HEK293 (cell line): ENCODE measurements at regions not wholly inside any gene's neighbourhood (a gene's known extent, or its start where the extent isn't known, plus 50 kb on each side); places are given as distances from the start of the nearest gene placed in this dataset.

Source experiments
- CTCF ChIP-seq: fragments of 450-650 bp; formaldehyde crosslinking; IDR thresholded peaks from 2 replicates; pipeline ENCODE4 v1.5.1; 2016; ENCODE audit warnings: missing biosample characterization, missing genetic modification characterization
- YY1 ChIP-seq: fragments of 450-650 bp; formaldehyde crosslinking; IDR thresholded peaks from 2 replicates; pipeline ENCODE4 v1.5.1; 2018; ENCODE audit warnings: missing biosample characterization, missing genetic modification characterization
- ZBTB48 ChIP-seq: fragments of 450-650 bp; formaldehyde crosslinking; IDR thresholded peaks from 2 replicates; pipeline ENCODE4 v1.5.1; 2016; ENCODE audit warnings: missing biosample characterization, missing genetic modification characterization
- ZNF155 ChIP-seq: fragments of 450-650 bp; formaldehyde crosslinking; IDR thresholded peaks from 2 replicates; pipeline ENCODE4 v1.5.1; 2016; ENCODE audit warnings: missing biosample characterization, missing genetic modification characterization
- ZNF266 ChIP-seq: fragments of 450-650 bp; formaldehyde crosslinking; IDR thresholded peaks from 2 replicates; pipeline ENCODE4 v1.5.1; 2016; ENCODE audit warnings: missing biosample characterization, missing genetic modification characterization, low read depth
- ZNF274 ChIP-seq, 2 experiments: fragments of 200-500 bp in 1 of 2; fragments of 450-650 bp in 1 of 2; sonication (Bioruptor generic) in 1 of 2; formaldehyde crosslinking in 1 of 2; IDR thresholded peaks; 2 replicates each; pipeline versions ENCODE4 v1.5.1 to v1.6.1; 2014 to 2016; ENCODE audit warnings: borderline replicate concordance in 1 of 2, inconsistent platforms in 1 of 2, low read length in 1 of 2, missing biosample characterization in 1 of 2, missing genetic modification characterization in 1 of 2
- ZNF394 ChIP-seq: fragments of 450-650 bp; formaldehyde crosslinking; IDR thresholded peaks from 2 replicates; pipeline ENCODE4 v1.5.1; 2016; ENCODE audit warnings: missing biosample characterization, missing genetic modification characterization, mild to moderate bottlenecking, moderate library complexity, borderline replicate concordance
- ZNF785 ChIP-seq: fragments of 450-650 bp; formaldehyde crosslinking; IDR thresholded peaks from 2 replicates; pipeline ENCODE4 v1.5.1; 2016; ENCODE audit warnings: missing biosample characterization, missing genetic modification characterization
- ZNF791 ChIP-seq: fragments of 450-650 bp; formaldehyde crosslinking; IDR thresholded peaks from 2 replicates; pipeline ENCODE4 v1.5.1; 2016; ENCODE audit warnings: missing biosample characterization, missing genetic modification characterization
- ZSCAN30 ChIP-seq: fragments of 450-650 bp; IDR thresholded peaks from 2 replicates; pipeline ENCODE4 v1.5.1; 2018; ENCODE audit warnings: missing biosample characterization, mild to moderate bottlenecking, missing genetic modification characterization, moderate library complexity

GRCh38 chr7:17195576-17195975 is 102.9 kb upstream of the AHR start:
- TF ChIP-seq ZNF155 (no peak), ZNF274 (IDR thresholded peaks at IDR 0.05; ENCODE audit: low read length) (no peak), ZNF274 (tag by site-specific recombination; IDR thresholded peaks at IDR 0.05; ENCODE audit: borderline replicate concordance) (no peak), ZNF394 (tag by site-specific recombination) (no peak), ZNF785 (tag by site-specific recombination) (no peak), ZBTB48 (no peak), CTCF (tag by site-specific recombination) (no peak), ZNF791 (tag by site-specific recombination) (no peak), ZNF266 (tag by site-specific recombination) (no peak), ZSCAN30 (tag by site-specific recombination) (no peak), YY1 (tag by site-specific recombination) (no peak)
